ENCODE measurements at regions not wholly inside any gene's neighbourhood (a gene's known extent, or its start where the extent isn't known, plus 50 kb on each side); places are given as distances from the start of the nearest gene placed in this dataset.

GRCh38 chr4:137664046-137664387 lies 131.7 kb upstream of the PCDH18 start:
- peaks cover 0 to 3% (median 0%) of the 10 kb centered on the region in 7 donors for H3K9me3 Mint-ChIP-seq
- no peak overlapping the region for H3K27ac ChIP-seq (ENCODE audit: low read depth in 1 of 2, low read length in 2 of 2)
- no peak overlapping the region for H3K4me2 ChIP-seq (replicated peaks; ENCODE audit: extremely low read depth, low read length, poor library complexity, severe bottlenecking)
- intact Hi-C loops (cut with micrococcal nuclease): no loop called here
- H2AFZ ChIP-seq (ENCODE audit: insufficient read depth, low read depth, low read length, poor library complexity, severe bottlenecking): no peak overlapping the region
- no peak for TF ChIP-seq CTCF (IDR thresholded peaks at IDR 0.05)
- no peaks in the 10 kb centered on the region for H3K4me1 Mint-ChIP-seq
- DNase-seq: no peak
- no peaks in the 10 kb centered on the region for H3K36me3 ChIP-seq (replicated peaks in 1 of 2; ENCODE audit: control insufficient read depth in 1 of 2, insufficient read depth in 2 of 2, low read length in 2 of 2)
- no peak overlapping the region for H3K4me3 ChIP-seq (replicated peaks in 1 of 3; ENCODE audit: low read depth in 2 of 3, low read length in 3 of 3)
- no peaks in the 10 kb centered on the region for H4K20me1 ChIP-seq (ENCODE audit: insufficient read depth, low read length)
- no peak overlapping the region for H3K9ac ChIP-seq (ENCODE audit: insufficient read depth, low read length, poor library complexity, severe bottlenecking)
- no peaks in the 10 kb centered on the region for H3K4me1 ChIP-seq (ENCODE audit: control insufficient read depth in 1 of 2, insufficient read depth in 2 of 2, low read length in 2 of 2)
- H3K27ac Mint-ChIP-seq: no peak overlapping the region
- no peaks in the 10 kb centered on the region for H3K79me2 ChIP-seq (ENCODE audit: insufficient read depth, low read length)
- no peak overlapping the region for H3K4me3 Mint-ChIP-seq
- no peaks in the 10 kb centered on the region for H3K9me3 ChIP-seq (replicated peaks in 1 of 2; ENCODE audit: control insufficient read depth in 1 of 2, insufficient read depth in 1 of 2, low read length in 2 of 2)
- H3K27me3 ChIP-seq (ENCODE audit: control insufficient read depth in 2 of 2, insufficient read depth in 2 of 2, low read length in 2 of 2): no peaks in the 10 kb centered on the region
- no peaks in the 10 kb centered on the region for H3K36me3 Mint-ChIP-seq
- no peaks in the 10 kb centered on the region for H3K27me3 Mint-ChIP-seq (ENCODE audit: low read depth in 3 of 3)
- WGBS (ENCODE audit: insufficient coverage): 0% methylated on average over 1 of the region's 1 CpG

- intact Hi-C loops (cut with micrococcal nuclease): no loop called here
- H3K4me3 ChIP-seq (replicated peaks in 1 of 3; ENCODE audit: low read depth in 2 of 3, low read length in 3 of 3): no peak overlapping the region
- H4K20me1 ChIP-seq (ENCODE audit: insufficient read depth, low read length): no peaks in the 10 kb centered on the region
- H3K36me3 Mint-ChIP-seq: no peaks in the 10 kb centered on the region
- DNase-seq: no peak
- H3K36me3 ChIP-seq (replicated peaks in 1 of 2; ENCODE audit: control insufficient read depth in 1 of 2, insufficient read depth in 2 of 2, low read length in 2 of 2): no peaks in the 10 kb centered on the region
- no peak overlapping the region for H3K9ac ChIP-seq (ENCODE audit: insufficient read depth, low read length, poor library complexity, severe bottlenecking)
- no peaks in the 10 kb centered on the region for H3K9me3 ChIP-seq (replicated peaks in 1 of 2; ENCODE audit: control insufficient read depth in 1 of 2, insufficient read depth in 1 of 2, low read length in 2 of 2)
- H3K9me3 Mint-ChIP-seq: peaks cover 0 to 3% (median 0%) of the 10 kb centered on the region in 7 donors
- H3K27me3 Mint-ChIP-seq (ENCODE audit: low read depth in 3 of 3): no peaks in the 10 kb centered on the region
- 83% methylated on average over 1 of the region's 5 CpGs for WGBS (ENCODE audit: insufficient coverage)
- H3K79me2 ChIP-seq (ENCODE audit: insufficient read depth, low read length): no peaks in the 10 kb centered on the region
- H3K27ac ChIP-seq (ENCODE audit: low read depth in 1 of 2, low read length in 2 of 2): no peak overlapping the region
- H3K4me1 ChIP-seq (ENCODE audit: control insufficient read depth in 1 of 2, insufficient read depth in 2 of 2, low read length in 2 of 2): no peaks in the 10 kb centered on the region
- no peaks in the 10 kb centered on the region for H3K4me1 Mint-ChIP-seq
- H2AFZ ChIP-seq (ENCODE audit: insufficient read depth, low read depth, low read length, poor library complexity, severe bottlenecking): no peak overlapping the region
- no peak for TF ChIP-seq CTCF (IDR thresholded peaks at IDR 0.05)
- H3K4me2 ChIP-seq (replicated peaks; ENCODE audit: extremely low read depth, low read length, poor library complexity, severe bottlenecking): no peak overlapping the region
- H3K27me3 ChIP-seq (ENCODE audit: control insufficient read depth in 2 of 2, insufficient read depth in 2 of 2, low read length in 2 of 2): no peaks in the 10 kb centered on the region
- no peak overlapping the region for H3K4me3 Mint-ChIP-seq
- no peak overlapping the region for H3K27ac Mint-ChIP-seq
Measured at GRCh38 chr4:137663251-137664045, 131.2 kb upstream of the PCDH18 start.
